H1 (cell line): ENCODE measurements at regions not wholly inside any gene's neighbourhood (a gene's known extent, or its start where the extent isn't known, plus 50 kb on each side); places are given as distances from the start of the nearest gene placed in this dataset.

Experiments
- CHD1 ChIP-seq: IDR thresholded peaks from 2 replicates; pipeline ENCODE4 v1.6.1; 2012; ENCODE audit warnings: low read depth, low read length, improper control_type of control experiment
- EZH2 ChIP-seq: fragments of 200-600 bp; sonication (generic); IDR thresholded peaks from 2 replicates; pipeline ENCODE4 v1.7.1; 2012; ENCODE audit warnings: low read depth, mild to moderate bottlenecking, moderate library complexity, low read length, inconsistent platforms; ENCODE audit not compliant: severe bottlenecking
- NRF1 ChIP-seq: IDR thresholded peaks from 2 replicates; pipeline ENCODE4 v1.6.1; 2011; ENCODE audit warnings: mild to moderate bottlenecking, low read depth, low read length, improper control_type of control experiment
- POLR2A ChIP-seq, 2 experiments: IDR thresholded peaks; 1 replicate in 1 of 2; 2 replicates in 1 of 2; pipeline ENCODE4 v1.6.1; 2011; ENCODE audit warnings: low read depth in 2 of 2, low read length in 2 of 2, mild to moderate bottlenecking in 2 of 2; ENCODE audit errors: control extremely low read depth in 1 of 2
- POLR2AphosphoS5 ChIP-seq: IDR thresholded peaks from 2 replicates; pipeline ENCODE4 v1.6.1; 2011; ENCODE audit warnings: low read depth, low read length
- YY1 ChIP-seq: IDR thresholded peaks from 2 replicates; pipeline ENCODE4 v1.6.1; 2011; ENCODE audit warnings: low read depth, mild to moderate bottlenecking, low read length
- ZNF274 ChIP-seq: IDR thresholded peaks from 2 replicates; pipeline ENCODE4 v1.7.0; 2012; ENCODE audit warnings: low read length, borderline replicate concordance; ENCODE audit errors: extremely low read depth
- TF ChIP-seq, protein P1 (sequence below), 3 experiments: IDR thresholded peaks; 1 replicate in 2 of 3; 2 replicates in 1 of 3; pipeline versions ENCODE4 v1.5.1 to v1.6.1; 2011; ENCODE audit warnings: low read length in 3 of 3, mild to moderate bottlenecking in 3 of 3, inconsistent platforms in 2 of 3, low read depth in 1 of 3, moderate library complexity in 1 of 3; ENCODE audit not compliant: insufficient read depth in 1 of 3; ENCODE audit errors: control extremely low read depth in 1 of 3
- TF ChIP-seq, protein P2 (sequence below): IDR thresholded peaks from 2 replicates; pipeline ENCODE4 v1.6.1; 2011; ENCODE audit warnings: low read depth, mild to moderate bottlenecking, low read length; ENCODE audit not compliant: insufficient read depth

DNA sequence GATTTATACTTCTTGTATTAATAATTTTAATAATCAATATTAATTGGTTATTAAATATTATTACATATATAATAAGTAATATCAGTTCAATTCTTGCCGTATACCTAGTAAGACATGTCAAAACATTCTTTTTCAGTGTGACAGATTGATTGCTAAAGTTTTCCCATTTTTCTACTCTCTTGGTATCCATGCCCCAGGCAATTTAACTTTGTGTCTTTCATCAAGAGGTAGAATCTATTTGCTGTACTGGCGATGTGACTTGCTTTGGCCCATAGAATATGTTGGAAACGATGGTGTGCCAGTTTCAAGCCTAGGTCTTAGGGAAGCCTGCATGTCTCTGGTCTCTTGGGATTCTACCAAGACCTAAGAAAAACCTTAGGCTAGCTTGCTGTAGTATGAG is 436.1 kb upstream of the ADAMTS5 start:
- no peak for TF ChIP-seq EZH2
- TF ChIP-seq, protein P1, sequence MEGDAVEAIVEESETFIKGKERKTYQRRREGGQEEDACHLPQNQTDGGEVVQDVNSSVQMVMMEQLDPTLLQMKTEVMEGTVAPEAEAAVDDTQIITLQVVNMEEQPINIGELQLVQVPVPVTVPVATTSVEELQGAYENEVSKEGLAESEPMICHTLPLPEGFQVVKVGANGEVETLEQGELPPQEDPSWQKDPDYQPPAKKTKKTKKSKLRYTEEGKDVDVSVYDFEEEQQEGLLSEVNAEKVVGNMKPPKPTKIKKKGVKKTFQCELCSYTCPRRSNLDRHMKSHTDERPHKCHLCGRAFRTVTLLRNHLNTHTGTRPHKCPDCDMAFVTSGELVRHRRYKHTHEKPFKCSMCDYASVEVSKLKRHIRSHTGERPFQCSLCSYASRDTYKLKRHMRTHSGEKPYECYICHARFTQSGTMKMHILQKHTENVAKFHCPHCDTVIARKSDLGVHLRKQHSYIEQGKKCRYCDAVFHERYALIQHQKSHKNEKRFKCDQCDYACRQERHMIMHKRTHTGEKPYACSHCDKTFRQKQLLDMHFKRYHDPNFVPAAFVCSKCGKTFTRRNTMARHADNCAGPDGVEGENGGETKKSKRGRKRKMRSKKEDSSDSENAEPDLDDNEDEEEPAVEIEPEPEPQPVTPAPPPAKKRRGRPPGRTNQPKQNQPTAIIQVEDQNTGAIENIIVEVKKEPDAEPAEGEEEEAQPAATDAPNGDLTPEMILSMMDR (IDR thresholded peaks at IDR 0.05; ENCODE audit: control extremely low read depth in 1 of 3, insufficient read depth in 1 of 3, low read depth in 1 of 3, low read length in 3 of 3), result no peak
- TF ChIP-seq YY1, result no peak
- TF ChIP-seq ZNF274, result no peak
- TF ChIP-seq POLR2A (IDR thresholded peaks at IDR 0.05; ENCODE audit: control extremely low read depth in 1 of 2, low read depth in 2 of 2, low read length in 2 of 2), result no peak
- TF ChIP-seq NRF1, result no peak
- no peak for TF ChIP-seq CHD1
- no peak for TF ChIP-seq POLR2AphosphoS5
- TF ChIP-seq, protein P2, sequence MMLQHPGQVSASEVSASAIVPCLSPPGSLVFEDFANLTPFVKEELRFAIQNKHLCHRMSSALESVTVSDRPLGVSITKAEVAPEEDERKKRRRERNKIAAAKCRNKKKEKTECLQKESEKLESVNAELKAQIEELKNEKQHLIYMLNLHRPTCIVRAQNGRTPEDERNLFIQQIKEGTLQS, result no peak
